ENCODE measurements at regions not wholly inside any gene's neighbourhood (a gene's known extent, or its start where the extent isn't known, plus 50 kb on each side); places are given as distances from the start of the nearest gene placed in this dataset.
"Not testable (repeated sequence)": the region's sequence is repeated elsewhere in the genome, so short reads cannot be mapped to it uniquely, and the experiment has no call there.

- no peak for DNase-seq
Measured at GRCh38 chr14:34088914-34089313, 138.0 kb upstream of the EGLN3 start.

- DNase-seq, result no peak
Measured at GRCh38 chr14:34087571-34087970, 136.7 kb upstream of the EGLN3 start.

- no peak for DNase-seq
Measured at GRCh38 chr14:34086223-34086757, 135.4 kb upstream of the EGLN3 start.

GRCh38 chr14:34085695-34086094 is 134.8 kb upstream of the EGLN3 start:
- DNase-seq, result no peak

GRCh38 chr14:34081576-34082136 is 130.8 kb upstream of the EGLN3 start:
- no peak for DNase-seq

- no peak for DNase-seq
Measured at GRCh38 chr14:34081101-34081575, 130.3 kb upstream of the EGLN3 start.

- DNase-seq, result not testable (repeated sequence)
Measured at GRCh38 chr14:34079643-34080042, 128.8 kb upstream of the EGLN3 start.

- DNase-seq, result peak in 2 of 14 donors; percentile 3 to 12
Measured at GRCh38 chr14:34078117-34078743, 127.4 kb upstream of the EGLN3 start.

GRCh38 chr14:34075826-34076225 is 125.0 kb upstream of the EGLN3 start:
- DNase-seq, result no peak

GRCh38 chr14:34075042-34075744 is 124.3 kb upstream of the EGLN3 start:
- no peak for DNase-seq

GRCh38 chr14:34072921-34073320 is 122.0 kb upstream of the EGLN3 start:
- no peak for DNase-seq

- DNase-seq, result no peak
Measured at GRCh38 chr14:34072401-34072800, 121.5 kb upstream of the EGLN3 start.

- no peak for DNase-seq
Measured at GRCh38 chr14:34070917-34071407, 120.1 kb upstream of the EGLN3 start.

GRCh38 chr14:34069854-34070582 is 119.1 kb upstream of the EGLN3 start:
- DNase-seq, result no peak

- no peak for DNase-seq
Measured at GRCh38 chr14:34067587-34067986, 116.7 kb upstream of the EGLN3 start.

- no peak for DNase-seq
Measured at GRCh38 chr14:34065690-34066391, 115.0 kb upstream of the EGLN3 start.

- DNase-seq, result no peak
Measured at GRCh38 chr14:34065236-34065635, 114.4 kb upstream of the EGLN3 start.

GRCh38 chr14:34064349-34064748 is 113.5 kb upstream of the EGLN3 start:
- no peak for DNase-seq

- peak in 1 of 14 donors; percentile 6 for DNase-seq
Measured at GRCh38 chr14:34063470-34064164, 112.7 kb upstream of the EGLN3 start.

- DNase-seq, result no peak
Measured at GRCh38 chr14:34063042-34063441, 112.2 kb upstream of the EGLN3 start.

- no peak for DNase-seq
Measured at GRCh38 chr14:34062353-34062973, 111.6 kb upstream of the EGLN3 start.
